ENCODE measurements at regions not wholly inside any gene's neighbourhood (a gene's known extent, or its start where the extent isn't known, plus 50 kb on each side); places are given as distances from the start of the nearest gene placed in this dataset.

DNA sequence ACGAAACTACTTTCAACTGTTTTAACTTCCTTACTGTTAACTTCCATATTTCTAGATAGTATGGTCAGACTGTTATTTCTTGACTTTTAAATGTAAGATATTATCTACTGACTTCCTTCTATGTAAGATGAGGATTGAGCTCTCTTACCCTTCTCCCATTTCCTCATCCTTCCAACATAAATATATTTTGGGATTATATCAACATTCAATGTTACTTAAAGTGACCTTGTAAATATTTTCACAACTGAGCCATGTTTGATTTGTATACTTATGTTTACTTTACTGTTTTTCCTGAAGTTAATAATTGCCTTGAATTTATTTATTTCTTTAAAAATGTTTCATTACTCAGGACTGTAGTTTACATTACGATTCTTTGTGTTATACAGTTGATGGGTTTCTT is 148.7 kb downstream of the ZIC5 start:
- H3K4me3 ChIP-seq (ENCODE audit: control insufficient read depth, low read depth, low read length), result no peak overlapping the region
- no peak for DNase-seq (ENCODE audit: low read depth)
- TF ChIP-seq, protein P1, sequence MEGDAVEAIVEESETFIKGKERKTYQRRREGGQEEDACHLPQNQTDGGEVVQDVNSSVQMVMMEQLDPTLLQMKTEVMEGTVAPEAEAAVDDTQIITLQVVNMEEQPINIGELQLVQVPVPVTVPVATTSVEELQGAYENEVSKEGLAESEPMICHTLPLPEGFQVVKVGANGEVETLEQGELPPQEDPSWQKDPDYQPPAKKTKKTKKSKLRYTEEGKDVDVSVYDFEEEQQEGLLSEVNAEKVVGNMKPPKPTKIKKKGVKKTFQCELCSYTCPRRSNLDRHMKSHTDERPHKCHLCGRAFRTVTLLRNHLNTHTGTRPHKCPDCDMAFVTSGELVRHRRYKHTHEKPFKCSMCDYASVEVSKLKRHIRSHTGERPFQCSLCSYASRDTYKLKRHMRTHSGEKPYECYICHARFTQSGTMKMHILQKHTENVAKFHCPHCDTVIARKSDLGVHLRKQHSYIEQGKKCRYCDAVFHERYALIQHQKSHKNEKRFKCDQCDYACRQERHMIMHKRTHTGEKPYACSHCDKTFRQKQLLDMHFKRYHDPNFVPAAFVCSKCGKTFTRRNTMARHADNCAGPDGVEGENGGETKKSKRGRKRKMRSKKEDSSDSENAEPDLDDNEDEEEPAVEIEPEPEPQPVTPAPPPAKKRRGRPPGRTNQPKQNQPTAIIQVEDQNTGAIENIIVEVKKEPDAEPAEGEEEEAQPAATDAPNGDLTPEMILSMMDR (IDR thresholded peaks at IDR 0.05; ENCODE audit: control insufficient read depth, insufficient read depth, low read depth, low read length, missing control alignments), result no peak

- no peak for DNase-seq (ENCODE audit: low read depth)
- no peak overlapping the region for H3K4me3 ChIP-seq (ENCODE audit: control insufficient read depth, low read depth, low read length)
- TF ChIP-seq, protein P1 (IDR thresholded peaks at IDR 0.05; ENCODE audit: control insufficient read depth, insufficient read depth, low read depth, low read length, missing control alignments), result no peak
These were observed 149.8 kb downstream of the ZIC5 start for GRCh38 chr13:99821741-99822140.

DNA sequence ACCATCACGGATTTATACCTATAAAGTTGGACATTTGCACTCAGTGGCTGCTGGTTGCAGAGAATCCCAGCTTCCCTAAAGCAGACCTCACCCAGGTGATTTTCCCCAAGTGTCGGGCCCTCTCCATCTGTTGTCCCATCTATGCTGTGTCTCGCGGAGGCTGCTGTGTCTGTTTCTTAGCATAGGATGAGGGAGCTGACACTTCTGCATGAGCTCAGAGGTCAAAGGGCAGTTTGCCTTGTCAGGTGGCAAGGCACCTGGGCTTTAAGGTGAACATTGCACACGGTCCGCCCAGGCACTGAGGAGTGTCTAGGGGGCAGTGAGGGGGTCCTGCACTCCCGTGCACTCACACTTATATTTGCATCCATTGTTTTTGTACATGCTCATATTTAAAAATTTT is 151.6 kb downstream of the ZIC5 start:
- no peak for DNase-seq (ENCODE audit: low read depth)
- TF ChIP-seq, protein P1 (IDR thresholded peaks at IDR 0.05; ENCODE audit: control insufficient read depth, insufficient read depth, low read depth, low read length, missing control alignments), result no peak
- H3K4me3 ChIP-seq (ENCODE audit: control insufficient read depth, low read depth, low read length), result no peak overlapping the region

DNA sequence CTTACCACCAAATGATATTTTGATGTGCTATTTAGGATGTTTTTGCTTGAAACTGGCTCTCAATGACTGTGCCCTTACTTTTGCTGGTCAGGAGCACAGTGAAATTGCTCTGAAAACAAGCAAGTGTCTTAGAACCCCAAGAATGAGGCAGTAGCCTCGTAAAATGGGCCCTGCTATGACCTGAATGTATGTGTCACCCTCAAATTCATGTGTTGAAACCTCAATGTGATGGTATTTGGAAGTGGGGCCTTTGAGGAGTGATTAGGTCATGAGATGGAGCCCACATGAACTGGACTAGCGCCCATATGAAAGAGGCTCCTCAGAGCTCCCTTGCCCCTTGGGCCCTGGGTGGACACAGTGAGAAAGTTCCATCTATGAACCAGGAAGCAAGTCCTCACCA is 155.2 kb downstream of the ZIC5 start:
- TF ChIP-seq, protein P1 (IDR thresholded peaks at IDR 0.05; ENCODE audit: control insufficient read depth, insufficient read depth, low read depth, low read length, missing control alignments), result no peak
- H3K4me3 ChIP-seq (ENCODE audit: control insufficient read depth, low read depth, low read length), result no peak overlapping the region
- DNase-seq (ENCODE audit: low read depth), result no peak

GRCh38 chr13:99813336-99814095 is 158.1 kb downstream of the ZIC5 start:
- DNase-seq (ENCODE audit: low read depth), result no peak
- TF ChIP-seq, protein P1 (IDR thresholded peaks at IDR 0.05; ENCODE audit: control insufficient read depth, insufficient read depth, low read depth, low read length, missing control alignments), result no peak
- H3K4me3 ChIP-seq (ENCODE audit: control insufficient read depth, low read depth, low read length), result no peak overlapping the region

GRCh38 chr13:99812625-99813024 is 158.9 kb downstream of the ZIC5 start:
- DNase-seq (ENCODE audit: low read depth), result peak; percentile 20
- no peak overlapping the region for H3K4me3 ChIP-seq (ENCODE audit: control insufficient read depth, low read depth, low read length)
- TF ChIP-seq, protein P1 (IDR thresholded peaks at IDR 0.05; ENCODE audit: control insufficient read depth, insufficient read depth, low read depth, low read length, missing control alignments), result no peak
